22Rv1 (cell line): ENCODE measurements at regions not wholly inside any gene's neighbourhood (a gene's known extent, or its start where the extent isn't known, plus 50 kb on each side); places are given as distances from the start of the nearest gene placed in this dataset.

Experiments used
- ZFX ChIP-seq: fragments of 450-650 bp; IDR thresholded peaks from 2 replicates; pipeline ENCODE4 v1.6.1; 2017; ENCODE audit warnings: antibody characterized with exemption, borderline replicate concordance
- TF ChIP-seq, protein P1 (sequence below): fragments of 450-650 bp; IDR thresholded peaks from 2 replicates; pipeline ENCODE4 v1.5.1; 2017; ENCODE audit warnings: mild to moderate bottlenecking

DNA sequence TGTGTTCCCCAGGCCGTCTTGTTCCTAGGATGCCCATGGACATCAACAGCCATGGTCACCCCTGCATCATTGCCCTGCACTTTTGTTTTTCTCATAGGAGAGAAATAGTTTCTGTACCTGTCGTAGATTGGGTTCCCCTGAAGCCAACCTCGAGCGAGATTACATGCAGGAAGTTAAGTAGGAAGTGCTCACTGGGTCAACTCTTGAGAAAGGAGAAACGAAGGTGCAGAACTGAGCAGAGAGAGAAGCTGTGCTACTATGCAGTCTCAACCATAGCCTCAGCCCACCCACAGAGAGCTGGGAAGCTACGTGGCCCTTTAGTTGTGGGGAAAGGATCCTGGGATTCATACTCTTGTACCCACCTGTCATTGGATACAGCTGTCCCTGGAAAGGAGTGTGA, 165.2 kb downstream of the HERPUD2 start:
- TF ChIP-seq, protein P1, sequence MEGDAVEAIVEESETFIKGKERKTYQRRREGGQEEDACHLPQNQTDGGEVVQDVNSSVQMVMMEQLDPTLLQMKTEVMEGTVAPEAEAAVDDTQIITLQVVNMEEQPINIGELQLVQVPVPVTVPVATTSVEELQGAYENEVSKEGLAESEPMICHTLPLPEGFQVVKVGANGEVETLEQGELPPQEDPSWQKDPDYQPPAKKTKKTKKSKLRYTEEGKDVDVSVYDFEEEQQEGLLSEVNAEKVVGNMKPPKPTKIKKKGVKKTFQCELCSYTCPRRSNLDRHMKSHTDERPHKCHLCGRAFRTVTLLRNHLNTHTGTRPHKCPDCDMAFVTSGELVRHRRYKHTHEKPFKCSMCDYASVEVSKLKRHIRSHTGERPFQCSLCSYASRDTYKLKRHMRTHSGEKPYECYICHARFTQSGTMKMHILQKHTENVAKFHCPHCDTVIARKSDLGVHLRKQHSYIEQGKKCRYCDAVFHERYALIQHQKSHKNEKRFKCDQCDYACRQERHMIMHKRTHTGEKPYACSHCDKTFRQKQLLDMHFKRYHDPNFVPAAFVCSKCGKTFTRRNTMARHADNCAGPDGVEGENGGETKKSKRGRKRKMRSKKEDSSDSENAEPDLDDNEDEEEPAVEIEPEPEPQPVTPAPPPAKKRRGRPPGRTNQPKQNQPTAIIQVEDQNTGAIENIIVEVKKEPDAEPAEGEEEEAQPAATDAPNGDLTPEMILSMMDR = no peak
- TF ChIP-seq ZFX = no peak
